A549 (cell line): ENCODE measurements at regions not wholly inside any gene's neighbourhood (a gene's known extent, or its start where the extent isn't known, plus 50 kb on each side); places are given as distances from the start of the nearest gene placed in this dataset.

ENCODE experiments used
- ATAC-seq, 2 experiments: fragments of 200-7000 bp in 1 of 2; fragments of >200 bp in 1 of 2; cut with Nextera tagmentation in 1 of 2; cut with Tn5 transposase in 1 of 2; 3 replicates each; pipeline versions ENCODE4 v1.8.0 to v1.9.1; 2018 to 2020; ENCODE audit warnings: mild to moderate bottlenecking in 1 of 2, moderate library complexity in 1 of 2
- CTCF ChIA-PET: fragments of 300-600 bp; sonication (Branson Sonifier 250); formaldehyde crosslinking; extraction: SDS; loops from one replicate; lab custom pipeline; 2021; ENCODE audit warnings: antibody characterized with exemption, inconsistent platforms; lab: Yijun Ruan, JAX
- POLR2A ChIA-PET: fragments of 350-600 bp; formaldehyde crosslinking; extraction: SDS; loops from one replicate; lab custom pipeline; 2021; ENCODE audit warnings: antibody characterized with exemption, inconsistent platforms; lab: Yijun Ruan, JAX
- DNase-seq, 2 experiments: peaks; one replicate each; pipeline versions ENCODE4 v3.0.0 to v3.0.0-alpha.2; 2011 to 2016; ENCODE audit warnings: low read depth in 1 of 2, low spot score in 1 of 2
- FAIRE-seq: peaks from 2 replicates; lab custom pipeline; 2011; peaks lifted over from hg19 to GRCh38; lab: Jason Lieb, UNC
- H3K27ac ChIP-seq, 2 experiments: fragments of >200 bp; sonication (Bioruptor Twin); formaldehyde crosslinking; 3 replicates each; pipeline ENCODE4 v1.5.1; 2016 to 2017
- H3K4me1 ChIP-seq: fragments of >200 bp; sonication (Bioruptor Twin); formaldehyde crosslinking; 3 replicates; pipeline ENCODE4 v1.6.1; 2016
- H3K4me2 ChIP-seq: fragments of >200 bp; sonication (Bioruptor Twin); formaldehyde crosslinking; 3 replicates; pipeline ENCODE4 v1.6.1; 2016
- H3K4me3 ChIP-seq: fragments of >200 bp; sonication (Bioruptor Twin); formaldehyde crosslinking; 3 replicates; pipeline ENCODE4 v1.5.1; 2016
- H3K9me3 ChIP-seq: fragments of >200 bp; sonication (Bioruptor Twin); formaldehyde crosslinking; 3 replicates; pipeline ENCODE4 v1.6.1; 2016
- BHLHE40 ChIP-seq: IDR thresholded peaks from 2 replicates; pipeline ENCODE4 v1.6.1; 2012; ENCODE audit warnings: low read depth, low read length, inconsistent platforms
- CBX8 ChIP-seq: fragments of 200-600 bp; sonication (generic); IDR thresholded peaks from 2 replicates; pipeline ENCODE4 v1.6.1; 2016
- CHD2 ChIP-seq: fragments of 150-350 bp; IDR thresholded peaks from 2 replicates; pipeline ENCODE4 v1.6.1; 2014; ENCODE audit warnings: low read length; ENCODE audit not compliant: partially characterized antibody
- EHMT2 ChIP-seq: fragments of 200-600 bp; sonication (generic); IDR thresholded peaks from 2 replicates; pipeline ENCODE4 v1.6.1; 2016; ENCODE audit warnings: antibody characterized with exemption, low read depth, mild to moderate bottlenecking, moderate library complexity
- EP300 ChIP-seq, 2 experiments: fragments of >200 bp; sonication (Bioruptor Twin); formaldehyde crosslinking; IDR thresholded peaks; 2 replicates in 1 of 2; 3 replicates in 1 of 2; pipeline ENCODE4 v1.6.1; 2016 to 2017
- ESRRA ChIP-seq: fragments of 150-350 bp; IDR thresholded peaks from 2 replicates; pipeline ENCODE4 v1.6.1; 2014; ENCODE audit warnings: mild to moderate bottlenecking, low read length, borderline replicate concordance
- FOSB ChIP-seq: fragments of 250-450 bp; sonication (Bioruptor Pico); IDR thresholded peaks from 2 replicates; pipeline ENCODE4 v1.5.0; 2020; ENCODE audit warnings: mild to moderate bottlenecking, moderate library complexity
- HEYL ChIP-seq: fragments of 250-450 bp; sonication (Bioruptor Pico); IDR thresholded peaks from 2 replicates; pipeline ENCODE4 v1.8.0; 2021; ENCODE audit warnings: mild to moderate bottlenecking, moderate library complexity
- HOXB5 ChIP-seq: fragments of 250-450 bp; sonication (Bioruptor Pico); IDR thresholded peaks from 2 replicates; pipeline ENCODE4 v1.5.0; 2020; ENCODE audit warnings: mild to moderate bottlenecking, moderate library complexity
- JUN ChIP-seq, 2 experiments: fragments of >200 bp; sonication (Bioruptor Twin); formaldehyde crosslinking; IDR thresholded peaks; 2 replicates in 1 of 2; 3 replicates in 1 of 2; pipeline ENCODE4 v1.6.1; 2016 to 2017
- JUNB ChIP-seq: fragments of >200 bp; sonication (Bioruptor Twin); formaldehyde crosslinking; IDR thresholded peaks from 2 replicates; pipeline ENCODE4 v1.6.1; 2016
- KDM1A ChIP-seq: fragments of 200-600 bp; sonication (generic); IDR thresholded peaks from 2 replicates; pipeline ENCODE4 v1.6.1; 2016; ENCODE audit warnings: low read depth, mild to moderate bottlenecking
- KDM5A ChIP-seq: fragments of 200-600 bp; sonication (generic); IDR thresholded peaks from 2 replicates; pipeline ENCODE4 v1.6.1; 2016; ENCODE audit warnings: antibody characterized with exemption, mild to moderate bottlenecking
- NPAS2 ChIP-seq: fragments of 250-450 bp; sonication (Bioruptor Pico); IDR thresholded peaks from 2 replicates; pipeline ENCODE4 v1.8.0; 2022; ENCODE audit warnings: mild to moderate bottlenecking, moderate library complexity, borderline replicate concordance
- NR3C1 ChIP-seq: fragments of >200 bp; sonication (Bioruptor Twin); formaldehyde crosslinking; IDR thresholded peaks from 3 replicates; pipeline ENCODE4 v1.6.1; 2017
- POLR2A ChIP-seq: IDR thresholded peaks from 2 replicates; pipeline ENCODE4 v1.6.1; 2012; ENCODE audit warnings: mild to moderate bottlenecking, low read length
- RAD21 ChIP-seq, 2 experiments: fragments of >200 bp in 1 of 2; sonication (Bioruptor Twin) in 1 of 2; formaldehyde crosslinking in 1 of 2; IDR thresholded peaks in 1 of 2; conservative IDR thresholded peaks in 1 of 2; 2 replicates in 1 of 2; 3 replicates in 1 of 2; pipeline ENCODE4 v1.6.1; 2012 to 2018; ENCODE audit warnings: inconsistent platforms in 1 of 2
- RARB ChIP-seq: fragments of 250-450 bp; sonication (Bioruptor Pico); IDR thresholded peaks from 2 replicates; pipeline ENCODE4 v1.8.0; 2021; ENCODE audit warnings: mild to moderate bottlenecking, moderate library complexity
- RCOR1 ChIP-seq: fragments of 150-350 bp; IDR thresholded peaks from 2 replicates; pipeline ENCODE4 v1.6.1; 2014; ENCODE audit warnings: antibody characterized with exemption, low read length, low read depth
- RFX5 ChIP-seq: fragments of 450-650 bp; IDR thresholded peaks from 2 replicates; pipeline ENCODE4 v1.7.1; 2014; ENCODE audit warnings: antibody characterized with exemption, mild to moderate bottlenecking, moderate library complexity
- RNF2 ChIP-seq: fragments of 200-600 bp; sonication (generic); IDR thresholded peaks from 2 replicates; pipeline ENCODE4 v1.6.1; 2016; ENCODE audit warnings: low read depth, mild to moderate bottlenecking, antibody characterized with exemption, moderate library complexity, borderline replicate concordance
- SMC3 ChIP-seq: fragments of >200 bp; sonication (Bioruptor Twin); formaldehyde crosslinking; IDR thresholded peaks from 3 replicates; pipeline ENCODE4 v1.6.1; 2018; ENCODE audit warnings: inconsistent platforms
- TP53 ChIP-seq: fragments of 250-450 bp; sonication (Bioruptor Pico); IDR thresholded peaks from 2 replicates; pipeline ENCODE4 v1.5.0; 2021; ENCODE audit warnings: mild to moderate bottlenecking, moderate library complexity
- ZFP36 ChIP-seq: fragments of 450-650 bp; IDR thresholded peaks from 2 replicates; pipeline ENCODE4 v1.6.1; 2014; ENCODE audit warnings: borderline replicate concordance; ENCODE audit not compliant: partially characterized antibody
- ZNF302 ChIP-seq: fragments of 250-450 bp; sonication (Bioruptor Pico); IDR thresholded peaks from 2 replicates; pipeline ENCODE4 v1.9.0; 2021; ENCODE audit warnings: inconsistent platforms, mild to moderate bottlenecking, moderate library complexity
- WGBS: methylation state at CpG from one replicate; pipeline ENCODE4 v1.1.6; 2017; ENCODE audit errors: missing lambda C conversion rate; 5-methylcytosine and 5-hydroxymethylcytosine counted together
- TF ChIP-seq, protein P1 (sequence below): fragments of 250-450 bp; sonication (Bioruptor Pico); IDR thresholded peaks from 2 replicates; pipeline ENCODE4 v1.5.0; 2021; ENCODE audit warnings: mild to moderate bottlenecking, moderate library complexity, borderline replicate concordance
- TF ChIP-seq, protein P2 (sequence below): fragments of 250-450 bp; sonication (Bioruptor Pico); IDR thresholded peaks from 2 replicates; pipeline ENCODE4 v1.5.0; 2020; ENCODE audit warnings: low read depth, mild to moderate bottlenecking, moderate library complexity

DNA sequence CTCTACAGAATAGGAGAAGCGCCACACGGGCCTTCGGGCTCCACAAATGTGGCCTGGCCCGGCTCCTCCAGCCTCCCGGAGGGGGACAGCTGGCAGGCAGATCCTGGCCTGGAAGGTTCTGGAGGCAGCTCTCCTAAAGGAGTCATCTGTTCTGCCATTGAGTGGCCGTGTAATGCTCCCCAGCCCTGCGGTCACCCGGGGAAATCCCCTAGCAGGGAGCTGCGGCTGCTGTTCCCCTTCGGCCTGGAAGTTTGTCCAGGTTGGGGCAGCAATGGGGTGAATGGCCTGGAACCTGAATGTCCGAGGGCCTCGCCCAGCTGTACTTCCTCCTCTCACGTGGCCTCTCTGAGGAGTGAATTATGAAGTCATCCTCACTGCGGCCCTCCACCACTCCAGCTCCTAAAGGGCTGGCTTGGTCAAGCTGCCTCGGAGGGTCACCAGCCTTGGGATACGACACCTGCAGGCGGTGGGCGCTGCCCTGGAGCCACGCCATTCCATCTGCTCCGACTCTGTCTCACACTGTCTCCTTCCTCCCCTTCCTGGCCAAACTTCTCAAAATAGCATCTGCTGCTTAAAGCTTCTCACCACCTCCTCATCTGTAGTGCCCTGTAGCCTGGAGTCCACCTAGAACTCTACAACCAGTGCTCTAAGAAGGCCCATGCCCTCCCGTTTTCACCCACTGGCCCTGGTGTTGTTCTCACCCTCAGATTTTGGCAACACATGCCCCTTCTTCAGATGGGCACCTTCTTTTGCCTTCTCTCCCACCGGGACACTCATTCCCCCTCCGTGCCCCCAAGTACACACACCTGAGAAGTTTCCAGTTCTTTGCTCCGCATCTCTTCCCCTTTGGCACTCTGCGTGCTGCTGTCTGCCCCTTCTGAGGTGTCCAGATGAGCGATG is 54.4 kb upstream of the TMPRSS2 start:
- H3K9me3 ChIP-seq: no peaks in the 10 kb centered on the region
- 71% methylated on average over 26 of the region's 26 CpGs for WGBS
- no peak overlapping the region for H3K27ac ChIP-seq
- CTCF ChIA-PET: no interaction called here
- no peak overlapping the region for H3K4me3 ChIP-seq
- H3K4me2 ChIP-seq: no peak overlapping the region
- H3K4me1 ChIP-seq: no peaks in the 10 kb centered on the region
- TF ChIP-seq RNF2 (no peak), FOSB (no peak), RARB (CRISPR knock-in tag) (no peak), KDM5A (no peak), HOXB5 (no peak), CHD2 (no peak), ZFP36 (no peak), NPAS2 (CRISPR knock-in tag) (no peak), EP300 (IDR thresholded peaks at IDR 0.05) (no peak), EHMT2 (no peak), CBX8 (no peak), ESRRA (no peak), POLR2A (no peak)
- TF ChIP-seq, protein P1, sequence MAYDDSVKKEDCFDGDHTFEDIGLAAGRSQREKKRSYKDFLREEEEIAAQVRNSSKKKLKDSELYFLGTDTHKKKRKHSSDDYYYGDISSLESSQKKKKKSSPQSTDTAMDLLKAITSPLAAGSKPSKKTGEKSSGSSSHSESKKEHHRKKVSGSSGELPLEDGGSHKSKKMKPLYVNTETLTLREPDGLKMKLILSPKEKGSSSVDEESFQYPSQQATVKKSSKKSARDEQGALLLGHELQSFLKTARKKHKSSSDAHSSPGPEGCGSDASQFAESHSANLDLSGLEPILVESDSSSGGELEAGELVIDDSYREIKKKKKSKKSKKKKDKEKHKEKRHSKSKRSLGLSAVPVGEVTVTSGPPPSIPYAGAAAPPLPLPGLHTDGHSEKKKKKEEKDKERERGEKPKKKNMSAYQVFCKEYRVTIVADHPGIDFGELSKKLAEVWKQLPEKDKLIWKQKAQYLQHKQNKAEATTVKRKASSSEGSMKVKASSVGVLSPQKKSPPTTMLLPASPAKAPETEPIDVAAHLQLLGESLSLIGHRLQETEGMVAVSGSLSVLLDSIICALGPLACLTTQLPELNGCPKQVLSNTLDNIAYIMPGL (CRISPR knock-in tag): no peak
- TF ChIP-seq, all 56 proteins: peak for 0
- DNase-seq (no peak), FAIRE-seq (no peak), ATAC-seq (no peak)
- POLR2A ChIA-PET: no interaction called here

DNA sequence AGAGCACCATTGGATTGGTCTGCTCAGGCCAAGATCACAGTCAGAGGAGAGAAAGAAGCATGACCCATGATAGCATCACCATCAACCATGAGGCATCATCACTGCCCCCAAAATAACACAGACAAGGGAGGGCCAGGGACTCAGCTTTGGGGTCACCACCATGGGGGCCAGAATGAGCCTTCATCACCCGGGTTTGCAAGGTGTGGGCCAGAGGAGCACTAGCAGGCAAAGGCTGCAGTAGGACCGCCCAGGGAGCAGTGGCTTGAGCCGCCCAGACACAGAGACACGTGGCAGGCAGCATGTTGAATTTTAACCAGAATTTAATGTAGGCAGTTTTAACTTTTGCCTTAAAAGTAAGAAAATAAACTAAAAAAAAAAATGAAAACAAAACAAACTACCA is 53.7 kb upstream of the TMPRSS2 start:
- ATAC-seq (no peak), FAIRE-seq (no peak), DNase-seq (no peak)
- no peak overlapping the region for H3K4me2 ChIP-seq
- H3K4me3 ChIP-seq: no peak overlapping the region
- TF ChIP-seq RFX5 (no peak), ZNF302 (CRISPR knock-in tag) (no peak), SMC3 (no peak), KDM1A (no peak), RCOR1 (no peak), RAD21 (conservative IDR thresholded peaks at IDR 0.05 in 1 of 2, IDR thresholded peaks at IDR 0.05 in 1 of 2) (no peak), NR3C1 (no peak), JUNB (no peak), BHLHE40 (no peak), HEYL (no peak), JUN (IDR thresholded peaks at IDR 0.05) (no peak), HOXB5 (no peak), TP53 (CRISPR knock-in tag) (no peak), CBX8 (no peak)
- TF ChIP-seq, protein P2, sequence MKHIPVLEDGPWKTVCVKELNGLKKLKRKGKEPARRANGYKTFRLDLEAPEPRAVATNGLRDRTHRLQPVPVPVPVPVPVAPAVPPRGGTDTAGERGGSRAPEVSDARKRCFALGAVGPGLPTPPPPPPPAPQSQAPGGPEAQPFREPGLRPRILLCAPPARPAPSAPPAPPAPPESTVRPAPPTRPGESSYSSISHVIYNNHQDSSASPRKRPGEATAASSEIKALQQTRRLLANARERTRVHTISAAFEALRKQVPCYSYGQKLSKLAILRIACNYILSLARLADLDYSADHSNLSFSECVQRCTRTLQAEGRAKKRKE (CRISPR knock-in tag): no peak
- ChIA-PET POLR2A (no interaction called here), CTCF (no interaction called here)
- no peaks in the 10 kb centered on the region for H3K4me1 ChIP-seq
- H3K9me3 ChIP-seq: no peaks in the 10 kb centered on the region
- WGBS: 61% methylated on average over 4 of the region's 4 CpGs
- H3K27ac ChIP-seq: no peak overlapping the region
